K562 (cell line): ENCODE measurements at regions not wholly inside any gene's neighbourhood (a gene's known extent, or its start where the extent isn't known, plus 50 kb on each side); places are given as distances from the start of the nearest gene placed in this dataset.
A peak's percentile ranks its signal among the peaks of the same experiment; 100 is the strongest.

Experiments used
- ADNP ChIP-seq: fragments of 200-800 bp; sonication (Bioruptor generic); IDR thresholded peaks from 2 replicates; pipeline ENCODE4 v1.6.1; 2016; ENCODE audit warnings: missing genetic modification characterization, missing compliant biosample characterization
- ATF7 ChIP-seq: fragments of 450-650 bp; IDR thresholded peaks from 2 replicates; pipeline ENCODE4 v1.7.1; 2014; ENCODE audit warnings: mild to moderate bottlenecking, moderate library complexity
- CLOCK ChIP-seq: fragments of 250-450 bp; sonication (Bioruptor Pico); IDR thresholded peaks from 2 replicates; pipeline ENCODE4 v1.4.0; 2020; ENCODE audit warnings: mild to moderate bottlenecking, moderate library complexity, borderline replicate concordance
- DDX20 ChIP-seq: fragments of 450-650 bp; IDR thresholded peaks from 2 replicates; pipeline ENCODE4 v1.6.1; 2016; ENCODE audit warnings: missing genetic modification characterization, low read depth, mild to moderate bottlenecking, missing compliant biosample characterization, moderate library complexity
- GABPA ChIP-seq: fragments of 200-800 bp; sonication (Bioruptor generic); conservative IDR thresholded peaks from 2 replicates; pipeline ENCODE4 v1.6.1; 2016; ENCODE audit warnings: low read depth, missing genetic modification characterization, missing compliant biosample characterization
- GABPB1 ChIP-seq: sonication (generic); formaldehyde crosslinking; IDR thresholded peaks from 2 replicates; pipeline ENCODE4 v1.8.0; 2022; ENCODE audit warnings: mild to moderate bottlenecking, missing genetic modification reagents
- GTF2E2 ChIP-seq: fragments of 200-800 bp; sonication (Bioruptor generic); IDR thresholded peaks from 2 replicates; pipeline ENCODE4 v1.6.1; 2016; ENCODE audit warnings: missing genetic modification characterization, missing compliant biosample characterization
- HMGN3 ChIP-seq: IDR thresholded peaks from 2 replicates; pipeline ENCODE4 v1.6.1; 2011; ENCODE audit warnings: borderline replicate concordance, low read depth, mild to moderate bottlenecking, mixed read lengths, low read length; ENCODE audit not compliant: insufficient read length; ENCODE audit errors: extremely low read depth
- LARP7 ChIP-seq: fragments of 450-650 bp; IDR thresholded peaks from 2 replicates; pipeline ENCODE4 v1.6.1; 2016
- MCM2 ChIP-seq: fragments of 450-650 bp; IDR thresholded peaks from 2 replicates; pipeline ENCODE4 v1.6.1; 2017; ENCODE audit warnings: low read depth, mild to moderate bottlenecking
- PHF21A ChIP-seq: fragments of 450-650 bp; IDR thresholded peaks from 2 replicates; pipeline ENCODE4 v1.6.1; 2017; ENCODE audit warnings: low read depth, borderline replicate concordance
- RBM25 ChIP-seq: fragments of 200-400 bp; formaldehyde crosslinking; IDR thresholded peaks from 2 replicates; pipeline ENCODE4 v1.6.1; 2018; ENCODE audit warnings: low read length, low read depth, moderate library complexity; ENCODE audit not compliant: severe bottlenecking
- RBM39 ChIP-seq: fragments of 200-400 bp; formaldehyde crosslinking; optimal IDR thresholded peaks from 2 replicates; pipeline ENCODE3; 2018; ENCODE audit warnings: low read depth, low read length
- TAF9B ChIP-seq: fragments of 450-650 bp; IDR thresholded peaks from 2 replicates; pipeline ENCODE4 v1.6.1; 2018; ENCODE audit warnings: mild to moderate bottlenecking; ENCODE audit not compliant: partially characterized antibody
- THRAP3 ChIP-seq: fragments of 450-650 bp; IDR thresholded peaks from 2 replicates; pipeline ENCODE4 v1.6.1; 2016; ENCODE audit warnings: mild to moderate bottlenecking, inconsistent platforms, borderline replicate concordance
- YY1 ChIP-seq, 3 experiments: IDR thresholded peaks; 2 replicates each; pipeline ENCODE4 v1.6.1; 2011; ENCODE audit warnings: low read length in 2 of 3, mild to moderate bottlenecking in 2 of 3, moderate library complexity in 2 of 3, borderline replicate concordance in 1 of 3, control low read depth in 1 of 3, low read depth in 1 of 3; ENCODE audit not compliant: insufficient read depth in 3 of 3, insufficient replicate concordance in 2 of 3, control insufficient read depth in 1 of 3, insufficient read length in 1 of 3; ENCODE audit errors: extremely low read depth in 1 of 3
- ZNF398 ChIP-seq: fragments of 250-450 bp; sonication (Bioruptor Pico); IDR thresholded peaks from 2 replicates; pipeline ENCODE4 v1.8.0; 2021; ENCODE audit warnings: moderate library complexity, mild to moderate bottlenecking, inconsistent platforms
- ZNF592 ChIP-seq: fragments of 450-650 bp; IDR thresholded peaks from 2 replicates; pipeline ENCODE4 v1.6.1; 2017; ENCODE audit warnings: antibody characterized with exemption, mild to moderate bottlenecking

- peak; percentile 68; the same call in 1 of the 2 replicates for TF ChIP-seq ADNP (tag)
- TF ChIP-seq ZNF592, result no peak
- peak; percentile 26; the same call in 1 of the 2 replicates for TF ChIP-seq ATF7
- TF ChIP-seq RBM39, result no peak
- peak; percentile 28; the same call in 1 of the 2 replicates for TF ChIP-seq GABPA (tag)
- no peak for TF ChIP-seq ZNF398 (CRISPR knock-in tag)
- peak; percentile 43; the same call in 1 of the 2 replicates for TF ChIP-seq GABPB1 (CRISPR knock-in tag)
- no peak for TF ChIP-seq HMGN3
- TF ChIP-seq CLOCK (CRISPR knock-in tag), result no peak
- no peak for TF ChIP-seq YY1 (IDR thresholded peaks at IDR 0.05; ENCODE audit: borderline replicate concordance in 1 of 3, control insufficient read depth in 1 of 3, extremely low read depth in 1 of 3, insufficient read depth in 3 of 3, insufficient read length in 1 of 3, insufficient replicate concordance in 2 of 3, low read depth in 1 of 3, low read length in 2 of 3)
- no peak for TF ChIP-seq THRAP3
- TF ChIP-seq PHF21A, result no peak
- TF ChIP-seq TAF9B, result no peak
- no peak for TF ChIP-seq GTF2E2 (tag)
- TF ChIP-seq DDX20 (tag), result no peak
- TF ChIP-seq RBM25, result peak; percentile 38
- TF ChIP-seq MCM2, result no peak
- TF ChIP-seq LARP7, result no peak
Observed at GRCh38 chr6:28683945-28684538, 158.4 kb downstream of the GPX5 start (continued).
